Body of pancreas (tissue), 4 donors: ENCODE measurements at regions not wholly inside any gene's neighbourhood (a gene's known extent, or its start where the extent isn't known, plus 50 kb on each side); places are given as distances from the start of the nearest gene placed in this dataset.

ENCODE experiments used
- ATAC-seq: fragments of 150-250 bp; one replicate; pipeline ENCODE4 v1.9.1; 2016
- DNase-seq, 4 donors: peaks; one replicate each; pipeline ENCODE4 v3.0.0-alpha.2; 2019
- H3K27ac ChIP-seq, 4 donors: fragments of 200-600 bp; sonication (generic); 1 replicate in 3 of 4; 2 replicates in 1 of 4; pipeline versions ENCODE4 v1.5.1 to v1.6.1; 2016 to 2019; ENCODE audit warnings: mild to moderate bottlenecking in 1 of 4, mixed read lengths in 1 of 4, moderate library complexity in 1 of 4
- H3K27me3 ChIP-seq, 2 donors: fragments of 200-600 bp; sonication (generic); one replicate each; pipeline ENCODE4 v1.6.0; 2016; ENCODE audit warnings: mild to moderate bottlenecking in 1 of 2
- H3K36me3 ChIP-seq, 2 donors: fragments of 200-600 bp; sonication (generic); replicated peaks in 1 of 2; 2 replicates each; pipeline ENCODE4 v1.5.1; 2016; ENCODE audit warnings: low read depth in 2 of 2; ENCODE audit not compliant: insufficient read depth in 1 of 2
- H3K4me1 ChIP-seq: fragments of 200-600 bp; sonication (generic); one replicate; pipeline ENCODE4 v1.6.0; 2016
- H3K4me3 ChIP-seq, 2 donors: fragments of 200-600 bp; sonication (generic); 1 replicate in 1 of 2; 2 replicates in 1 of 2; pipeline ENCODE4 v1.5.1; 2016 to 2019
- H3K9me3 ChIP-seq, 3 donors: fragments of 200-600 bp; sonication (generic); 1 replicate in 2 of 3; 2 replicates in 1 of 3; pipeline ENCODE4 v1.5.1; 2016
- POLR2A ChIP-seq, 3 donors: fragments of 450-650 bp; IDR thresholded peaks; one replicate each; pipeline ENCODE4 v1.6.1; 2016; ENCODE audit warnings: antibody characterized with exemption in 3 of 3, mild to moderate bottlenecking in 2 of 3
- WGBS, 2 donors: methylation state at CpG; one replicate each; pipeline ENCODE4 v1.1.5; 2017; 5-methylcytosine and 5-hydroxymethylcytosine counted together
- intact Hi-C: fragments of 100-400 bp; cut with DNase I; formaldehyde crosslinking; loops from one replicate; pipeline ENCODE4 v1.15.1; 2023
- TF ChIP-seq, protein P1 (sequence below), 7 experiments: fragments of 450-650 bp in 4 of 7; fragments of 200-600 bp in 3 of 7; sonication (generic) in 3 of 7; IDR thresholded peaks; one replicate each; pipeline ENCODE4 v1.5.1; 2016 to 2019; ENCODE audit warnings: antibody characterized with exemption in 7 of 7

DNA sequence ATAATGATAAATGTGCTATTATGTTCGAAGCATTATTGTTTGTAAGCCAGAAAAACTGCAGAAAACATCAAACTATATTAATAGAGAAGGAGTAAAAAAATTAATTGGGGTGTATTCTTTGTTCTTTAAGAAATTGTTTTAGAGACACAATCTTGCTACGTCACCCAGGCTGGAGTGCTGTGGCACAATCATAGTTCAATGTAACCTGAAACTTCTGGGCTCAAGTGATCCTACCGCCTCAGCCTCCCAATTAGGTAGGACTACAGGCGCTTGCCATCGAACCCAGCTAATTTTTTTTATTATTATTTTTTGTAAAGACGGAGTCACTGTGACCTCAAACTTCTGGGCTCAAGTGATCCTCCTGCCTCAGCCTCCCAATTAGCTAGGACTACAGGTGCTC, 1138.6 kb downstream of the GATA3 start:
- DNase-seq (no peak), ATAC-seq (no peak)
- WGBS, 2 donors = 73 to 74% methylated on average over 6 of the region's 6 CpGs
- intact Hi-C loops = no loop called here
- Histone ChIP-seq H3K4me1 (no peaks in the 10 kb centered on the region), H3K27ac (no peak overlapping the region), H3K4me3 (no peak overlapping the region), H3K9me3 (no peaks in the 10 kb centered on the region), H3K27me3 (no peaks in the 10 kb centered on the region), H3K36me3 (no peaks in the 10 kb centered on the region)
- TF ChIP-seq, protein P1, sequence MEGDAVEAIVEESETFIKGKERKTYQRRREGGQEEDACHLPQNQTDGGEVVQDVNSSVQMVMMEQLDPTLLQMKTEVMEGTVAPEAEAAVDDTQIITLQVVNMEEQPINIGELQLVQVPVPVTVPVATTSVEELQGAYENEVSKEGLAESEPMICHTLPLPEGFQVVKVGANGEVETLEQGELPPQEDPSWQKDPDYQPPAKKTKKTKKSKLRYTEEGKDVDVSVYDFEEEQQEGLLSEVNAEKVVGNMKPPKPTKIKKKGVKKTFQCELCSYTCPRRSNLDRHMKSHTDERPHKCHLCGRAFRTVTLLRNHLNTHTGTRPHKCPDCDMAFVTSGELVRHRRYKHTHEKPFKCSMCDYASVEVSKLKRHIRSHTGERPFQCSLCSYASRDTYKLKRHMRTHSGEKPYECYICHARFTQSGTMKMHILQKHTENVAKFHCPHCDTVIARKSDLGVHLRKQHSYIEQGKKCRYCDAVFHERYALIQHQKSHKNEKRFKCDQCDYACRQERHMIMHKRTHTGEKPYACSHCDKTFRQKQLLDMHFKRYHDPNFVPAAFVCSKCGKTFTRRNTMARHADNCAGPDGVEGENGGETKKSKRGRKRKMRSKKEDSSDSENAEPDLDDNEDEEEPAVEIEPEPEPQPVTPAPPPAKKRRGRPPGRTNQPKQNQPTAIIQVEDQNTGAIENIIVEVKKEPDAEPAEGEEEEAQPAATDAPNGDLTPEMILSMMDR (IDR thresholded peaks at IDR 0.05) = no peak
- TF ChIP-seq POLR2A (IDR thresholded peaks at IDR 0.05) = no peak

DNA sequence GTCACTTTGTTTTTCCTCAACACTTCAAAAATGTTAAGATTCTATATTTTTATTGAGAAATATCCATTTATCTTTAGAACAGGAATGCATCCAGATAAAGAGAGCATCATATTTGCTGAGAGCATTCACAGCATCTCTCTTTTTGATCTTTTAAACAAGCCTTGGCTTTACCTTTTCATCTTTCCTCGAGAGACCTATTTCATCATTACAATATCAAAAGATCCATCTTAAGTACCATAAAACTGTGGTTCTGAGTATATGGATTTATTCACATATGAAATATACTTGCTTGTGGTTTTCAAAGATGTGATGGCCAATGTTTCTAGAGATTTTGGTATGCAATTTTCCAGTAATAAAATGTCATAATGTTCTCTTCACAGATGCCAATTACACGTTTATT, 1140.9 kb downstream of the GATA3 start:
- DNase-seq = no peak
- Histone ChIP-seq H3K4me3 (no peak overlapping the region), H3K27ac (no peak overlapping the region), H3K27me3 (no peaks in the 10 kb centered on the region), H3K9me3 (no peaks in the 10 kb centered on the region), H3K4me1 (no peaks in the 10 kb centered on the region), H3K36me3 (no peaks in the 10 kb centered on the region)
- no peak for ATAC-seq
- TF ChIP-seq, protein P1 (IDR thresholded peaks at IDR 0.05) = no peak
- TF ChIP-seq POLR2A (IDR thresholded peaks at IDR 0.05) = no peak
- 39 to 42% methylated on average over 2 of the region's 2 CpGs for WGBS, 2 donors
- intact Hi-C loops = no loop called here

DNA sequence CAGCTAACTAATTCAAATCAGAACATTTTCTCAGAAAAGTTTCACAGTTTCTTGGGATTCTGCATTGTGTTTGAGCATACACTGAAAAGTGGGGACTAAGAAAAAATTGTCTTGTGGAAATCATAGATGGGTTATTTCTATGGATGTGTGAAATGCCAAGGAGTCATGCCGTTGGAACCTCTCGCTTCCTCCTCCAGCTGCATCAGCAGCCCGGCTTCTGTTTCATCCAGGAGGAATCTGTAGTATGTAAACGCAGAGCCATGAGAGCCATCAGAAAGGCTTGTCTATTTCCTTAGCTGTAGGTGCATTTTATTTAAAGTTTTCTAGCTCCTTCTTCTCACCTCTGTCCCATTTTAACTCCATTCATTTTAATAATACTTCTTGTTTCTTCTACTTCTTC, 1144.1 kb downstream of the GATA3 start:
- WGBS, 2 donors = 34 to 44% methylated on average over 4 of the region's 4 CpGs
- no peak overlapping the region for H3K4me3 ChIP-seq
- H3K9me3 ChIP-seq = no peaks in the 10 kb centered on the region
- ATAC-seq (no peak), DNase-seq (no peak)
- intact Hi-C loops = no loop called here
- H3K4me1 ChIP-seq = no peaks in the 10 kb centered on the region
- H3K36me3 ChIP-seq = no peaks in the 10 kb centered on the region
- no peak overlapping the region for H3K27ac ChIP-seq
- H3K27me3 ChIP-seq = no peaks in the 10 kb centered on the region
- TF ChIP-seq, protein P1 (IDR thresholded peaks at IDR 0.05) = no peak

DNA sequence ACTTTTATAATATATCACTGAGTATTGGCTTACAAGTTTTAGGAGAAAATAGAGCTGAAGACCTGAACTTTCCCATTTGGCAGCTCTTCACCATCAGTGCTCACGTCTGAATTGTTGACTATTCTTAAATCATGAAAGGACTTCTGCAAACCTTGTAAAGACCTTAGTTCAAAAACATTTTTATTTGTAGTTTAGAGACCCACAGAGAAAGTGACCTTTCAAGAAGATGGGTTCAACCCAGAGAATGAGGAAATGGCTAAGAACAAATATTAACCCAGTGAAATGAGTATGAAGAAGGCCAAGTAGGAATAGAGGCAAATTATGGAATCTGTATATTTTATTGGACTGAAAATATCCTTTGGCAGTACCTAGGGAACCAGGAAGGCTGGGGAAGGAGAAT, 1151.1 kb downstream of the GATA3 start:
- Histone ChIP-seq H3K9me3 (no peaks in the 10 kb centered on the region), H3K4me3 (no peak overlapping the region), H3K27ac (no peak overlapping the region), H3K27me3 (peaks cover 0 to 10% of the 10 kb centered on the region in 2 donors), H3K36me3 (no peaks in the 10 kb centered on the region), H3K4me1 (no peaks in the 10 kb centered on the region)
- intact Hi-C loops = no loop called here
- TF ChIP-seq, protein P1 (IDR thresholded peaks at IDR 0.05) = no peak
- TF ChIP-seq POLR2A (IDR thresholded peaks at IDR 0.05) = no peak
- DNase-seq = no peak
- no peak for ATAC-seq
- 13 to 19% methylated on average over 1 of the region's 1 CpG for WGBS, 2 donors

DNA sequence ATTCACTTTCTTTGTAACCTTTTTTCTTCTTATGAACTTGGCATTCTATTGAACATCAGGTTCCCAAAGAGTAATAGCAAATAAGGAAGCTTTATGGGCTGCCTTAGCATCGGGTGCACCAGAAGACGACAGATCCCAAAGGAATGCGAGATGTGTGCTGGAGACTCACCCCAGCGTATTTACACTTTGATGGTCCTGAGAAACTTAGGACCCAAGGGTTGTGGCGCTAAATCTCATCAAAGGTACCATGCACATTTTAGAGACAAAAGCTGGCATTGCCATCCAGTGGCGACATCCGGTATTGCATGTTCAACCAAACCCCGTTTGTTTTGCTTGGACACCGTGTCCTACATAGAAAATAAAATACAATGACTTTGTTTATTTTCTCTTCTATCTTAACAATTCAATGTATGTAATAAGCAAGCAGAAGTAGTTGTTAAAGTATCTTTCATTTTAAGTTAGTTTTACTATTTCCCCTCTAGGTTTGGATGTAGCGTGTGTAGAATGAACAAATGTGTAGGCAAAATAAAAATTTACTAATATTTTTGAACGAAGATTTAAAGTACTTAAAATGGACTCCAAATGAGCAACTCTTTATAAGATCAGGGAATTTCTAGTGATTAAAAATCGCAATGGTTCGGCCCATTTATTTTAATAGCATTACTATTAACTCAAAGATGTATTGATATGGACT, 1154.8 kb downstream of the GATA3 start:
- intact Hi-C loops = no loop called here
- H3K27me3 ChIP-seq = peaks cover 0 to 10% of the 10 kb centered on the region in 2 donors
- ATAC-seq (no peak), DNase-seq (peak; percentile 50 to 69 (median 63))
- no peaks in the 10 kb centered on the region for H3K4me1 ChIP-seq
- no peak overlapping the region for H3K4me3 ChIP-seq
- WGBS, 2 donors = 12 to 14% methylated on average over 13 of the region's 13 CpGs
- H3K36me3 ChIP-seq = no peaks in the 10 kb centered on the region
- H3K27ac ChIP-seq = no peak overlapping the region
- no peak for TF ChIP-seq POLR2A (IDR thresholded peaks at IDR 0.05)
- TF ChIP-seq, protein P1 (IDR thresholded peaks at IDR 0.05) = peak; percentile 57 to 95 (median 78)
- H3K9me3 ChIP-seq = no peaks in the 10 kb centered on the region
